ENCODE measurements at regions not wholly inside any gene's neighbourhood (a gene's known extent, or its start where the extent isn't known, plus 50 kb on each side); places are given as distances from the start of the nearest gene placed in this dataset.

DNA sequence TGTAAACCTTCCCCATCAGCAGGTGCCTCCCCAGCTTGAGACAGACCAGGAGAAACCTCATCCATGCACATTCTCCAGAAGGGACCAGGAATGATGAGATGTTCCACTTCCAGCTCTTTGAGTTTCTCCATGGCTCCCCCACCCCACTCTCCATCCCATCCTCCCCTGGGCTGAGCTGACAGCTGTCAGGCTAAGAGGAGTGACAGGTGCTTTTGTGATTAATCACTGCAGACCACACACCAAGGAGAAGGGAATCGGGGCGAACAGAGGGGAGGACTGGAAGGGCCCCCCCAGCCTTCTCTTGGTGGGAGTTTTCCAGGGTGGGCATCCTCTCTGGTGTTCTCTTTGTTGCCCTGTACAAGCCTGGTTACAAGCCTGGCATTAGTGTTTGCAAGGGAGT is 56.1 kb upstream of the ZFAND3 start:
- Histone ChIP-seq H3K4me2 (ENCODE audit: low read length) (no peak overlapping the region), H3K9ac (ENCODE audit: low read length) (no peak overlapping the region), H3K4me3 (replicated peaks in 1 of 2; ENCODE audit: low read depth in 1 of 2, low read length in 2 of 2) (no peak overlapping the region), H3K79me2 (ENCODE audit: insufficient read depth, low read length) (no peaks in the 10 kb centered on the region), H3K27me3 (ENCODE audit: insufficient read depth, low read length) (0 out of 2 replicates have a peak, but pooled peaks cover 3% of the 10 kb centered on the region), H4K20me1 (ENCODE audit: insufficient read depth) (no peaks in the 10 kb centered on the region), H3K9me3 (ENCODE audit: control insufficient read depth in 1 of 2, insufficient read depth in 1 of 2, low read depth in 1 of 2, low read length in 2 of 2) (no peaks in the 10 kb centered on the region), H2AFZ (ENCODE audit: low read depth, low read length, poor library complexity, severe bottlenecking) (no peak overlapping the region), H3K9me2 (ENCODE audit: insufficient read depth) (no peaks in the 10 kb centered on the region), H3K36me3 (ENCODE audit: control insufficient read depth in 1 of 2, insufficient read depth in 2 of 2, low read length in 2 of 2) (no peaks in the 10 kb centered on the region), H3K27ac (ENCODE audit: low read depth, low read length) (no peak overlapping the region), H3K4me1 (ENCODE audit: control insufficient read depth in 1 of 2, insufficient read depth in 2 of 2, low read length in 2 of 2) (no peaks in the 10 kb centered on the region)
- intact Hi-C loops (cut with micrococcal nuclease), result no loop called here
- ChIA-PET CTCF (no interaction called here), POLR2A (no interaction called here), RAD21 (ENCODE audit: low non-redundant PET in 1 of 2, low total read pairs in 2 of 2, uncharacterized antibody in 2 of 2, unreplicated experiment in 2 of 2) (no interaction called here)
- DNase-seq (ENCODE audit: low read depth, low spot score), result no peak
- TF ChIP-seq EZH2phosphoT487 (IDR thresholded peaks at IDR 0.05; ENCODE audit: borderline replicate concordance) (no peak), YY1 (IDR thresholded peaks at IDR 0.05; ENCODE audit: extremely low read depth, insufficient replicate concordance, low read depth, low read length) (no peak)
- no peak for ATAC-seq
- no TSS peak for BruUV-seq (replicated peaks)

GRCh38 chr6:37762806-37763205 is 56.7 kb upstream of the ZFAND3 start:
- intact Hi-C loops (cut with micrococcal nuclease), result no loop called here
- TF ChIP-seq YY1 (IDR thresholded peaks at IDR 0.05; ENCODE audit: extremely low read depth, insufficient replicate concordance, low read depth, low read length), result no peak
- no peak for TF ChIP-seq SP1 (IDR thresholded peaks at IDR 0.05; ENCODE audit: low read depth)
- no peak for TF ChIP-seq CEBPB (IDR thresholded peaks at IDR 0.05; ENCODE audit: low read depth)
- no peak for TF ChIP-seq ELF1 (IDR thresholded peaks at IDR 0.05; ENCODE audit: borderline replicate concordance, low read depth)
- TF ChIP-seq, protein P1, sequence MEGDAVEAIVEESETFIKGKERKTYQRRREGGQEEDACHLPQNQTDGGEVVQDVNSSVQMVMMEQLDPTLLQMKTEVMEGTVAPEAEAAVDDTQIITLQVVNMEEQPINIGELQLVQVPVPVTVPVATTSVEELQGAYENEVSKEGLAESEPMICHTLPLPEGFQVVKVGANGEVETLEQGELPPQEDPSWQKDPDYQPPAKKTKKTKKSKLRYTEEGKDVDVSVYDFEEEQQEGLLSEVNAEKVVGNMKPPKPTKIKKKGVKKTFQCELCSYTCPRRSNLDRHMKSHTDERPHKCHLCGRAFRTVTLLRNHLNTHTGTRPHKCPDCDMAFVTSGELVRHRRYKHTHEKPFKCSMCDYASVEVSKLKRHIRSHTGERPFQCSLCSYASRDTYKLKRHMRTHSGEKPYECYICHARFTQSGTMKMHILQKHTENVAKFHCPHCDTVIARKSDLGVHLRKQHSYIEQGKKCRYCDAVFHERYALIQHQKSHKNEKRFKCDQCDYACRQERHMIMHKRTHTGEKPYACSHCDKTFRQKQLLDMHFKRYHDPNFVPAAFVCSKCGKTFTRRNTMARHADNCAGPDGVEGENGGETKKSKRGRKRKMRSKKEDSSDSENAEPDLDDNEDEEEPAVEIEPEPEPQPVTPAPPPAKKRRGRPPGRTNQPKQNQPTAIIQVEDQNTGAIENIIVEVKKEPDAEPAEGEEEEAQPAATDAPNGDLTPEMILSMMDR (IDR thresholded peaks at IDR 0.05 in 2 of 3, conservative IDR thresholded peaks at IDR 0.05 in 1 of 3; ENCODE audit: borderline replicate concordance in 1 of 3, insufficient read depth in 1 of 3, low read depth in 2 of 3, low read length in 2 of 3), result no peak
- no peak for TF ChIP-seq SIN3A (IDR thresholded peaks at IDR 0.05; ENCODE audit: low read depth)
- ChIA-PET POLR2A (no interaction called here), CTCF (no interaction called here), RAD21 (ENCODE audit: low non-redundant PET in 1 of 2, low total read pairs in 2 of 2, uncharacterized antibody in 2 of 2, unreplicated experiment in 2 of 2) (no interaction called here)
- Histone ChIP-seq H3K4me2 (ENCODE audit: low read length) (no peak overlapping the region), H3K9ac (ENCODE audit: low read length) (no peak overlapping the region), H3K79me2 (ENCODE audit: insufficient read depth, low read length) (no peaks in the 10 kb centered on the region), H3K27me3 (ENCODE audit: insufficient read depth, low read length) (0 out of 2 replicates have a peak, but pooled peaks cover 3% of the 10 kb centered on the region), H3K9me2 (ENCODE audit: insufficient read depth) (no peaks in the 10 kb centered on the region), H3K9me3 (ENCODE audit: control insufficient read depth in 1 of 2, insufficient read depth in 1 of 2, low read depth in 1 of 2, low read length in 2 of 2) (no peaks in the 10 kb centered on the region), H3K4me1 (ENCODE audit: control insufficient read depth in 1 of 2, insufficient read depth in 2 of 2, low read length in 2 of 2) (no peaks in the 10 kb centered on the region), H3K4me3 (replicated peaks in 1 of 2; ENCODE audit: low read depth in 1 of 2, low read length in 2 of 2) (no peak overlapping the region), H3K36me3 (ENCODE audit: control insufficient read depth in 1 of 2, insufficient read depth in 2 of 2, low read length in 2 of 2) (no peaks in the 10 kb centered on the region), H3K27ac (ENCODE audit: low read depth, low read length) (no peak overlapping the region), H2AFZ (ENCODE audit: low read depth, low read length, poor library complexity, severe bottlenecking) (no peak overlapping the region), H4K20me1 (ENCODE audit: insufficient read depth) (no peaks in the 10 kb centered on the region)
- no peak for ATAC-seq
- no TSS peak for BruUV-seq (replicated peaks)
- no peak for DNase-seq (ENCODE audit: low read depth, low spot score)

All from HCT116 (cell line).